B cell (primary cell): ENCODE measurements at regions not wholly inside any gene's neighbourhood (a gene's known extent, or its start where the extent isn't known, plus 50 kb on each side); places are given as distances from the start of the nearest gene placed in this dataset.

Source experiments
- ATAC-seq: fragments of 200-7000 bp; cut with Tn5 transposase; one replicate; pipeline ENCODE4 v1.10.0; 2021; ENCODE audit warnings: low read depth, mild to moderate bottlenecking, moderate number of reproducible peaks, moderate library complexity
- CTCF ChIA-PET: fragments of 350-600 bp; sonication (Branson Sonifier 250); formaldehyde crosslinking; loops from one replicate; lab custom pipeline; 2021; ENCODE audit warnings: antibody characterized with exemption, inconsistent platforms; lab: Charles Lee
- POLR2A ChIA-PET: fragments of 350-600 bp; sonication (Branson Sonifier 250); formaldehyde crosslinking; loops from one replicate; lab custom pipeline; 2021; ENCODE audit warnings: antibody characterized with exemption; lab: Charles Lee
- DNase-seq: peaks from one replicate; pipeline ENCODE4 v3.0.0; 2013
- H2AFZ ChIP-seq: 2 replicates; pipeline ENCODE4 v1.6.1; 2012; ENCODE audit warnings: mild to moderate bottlenecking, low read depth, low read length; ENCODE audit not compliant: insufficient read depth, poor library complexity, severe bottlenecking
- H3K27ac ChIP-seq, 2 donors: 1 replicate in 1 of 2; 2 replicates in 1 of 2; pipeline ENCODE4 v1.5.1; 2012 to 2013; ENCODE audit warnings: low read length in 2 of 2, mild to moderate bottlenecking in 2 of 2, moderate library complexity in 1 of 2
- H3K27me3 ChIP-seq, 4 experiments: fragments of 200-600 bp in 1 of 4; sonication (generic) in 1 of 4; replicated peaks in 1 of 4; 1 replicate in 2 of 4; 2 replicates in 2 of 4; pipeline versions ENCODE4 v1.6.1 to v1.7.0; 2013 to 2016; ENCODE audit warnings: low read length in 3 of 4, mild to moderate bottlenecking in 2 of 4, mixed read lengths in 1 of 4, moderate library complexity in 1 of 4; ENCODE audit not compliant: insufficient read depth in 4 of 4, control insufficient read depth in 3 of 4; ENCODE audit errors: control extremely low read depth in 1 of 4
- H3K36me3 ChIP-seq, 2 experiments: replicated peaks in 1 of 2; 1 replicate in 1 of 2; 2 replicates in 1 of 2; pipeline versions ENCODE4 v1.6.1 to v1.7.1; 2013; ENCODE audit warnings: low read length in 1 of 2; ENCODE audit not compliant: insufficient read depth in 2 of 2, control insufficient read depth in 1 of 2; ENCODE audit errors: control extremely low read depth in 1 of 2, extremely low read depth in 1 of 2
- H3K4me1 ChIP-seq, 2 donors: fragments of 200-600 bp in 1 of 2; sonication (generic) in 1 of 2; 1 replicate in 1 of 2; 2 replicates in 1 of 2; pipeline versions ENCODE4 v1.5.1 to v1.6.1; 2013 to 2017; ENCODE audit warnings: low read length in 2 of 2; ENCODE audit not compliant: control insufficient read depth in 2 of 2, insufficient read depth in 2 of 2
- H3K4me2 ChIP-seq: replicated peaks from 2 replicates; pipeline ENCODE3; 2012; ENCODE audit warnings: mild to moderate bottlenecking, low read depth, low read length; ENCODE audit not compliant: poor library complexity, severe bottlenecking
- H3K4me3 ChIP-seq, 5 experiments: fragments of 200-600 bp in 1 of 5; sonication (generic) in 1 of 5; 1 replicate in 3 of 5; 2 replicates in 2 of 5; pipeline versions ENCODE4 v1.5.1 to v1.7.0; 2011 to 2016; ENCODE audit warnings: low read length in 4 of 5, mild to moderate bottlenecking in 4 of 5, low read depth in 2 of 5, control low read depth in 1 of 5, moderate library complexity in 1 of 5; ENCODE audit not compliant: insufficient read depth in 1 of 5; ENCODE audit errors: control extremely low read depth in 1 of 5, extremely low read depth in 1 of 5
- H3K79me2 ChIP-seq: fragments of 200-600 bp; sonication (generic); one replicate; pipeline ENCODE4 v1.6.0; 2016; ENCODE audit warnings: low read length; ENCODE audit not compliant: control insufficient read depth, insufficient read depth
- H3K9ac ChIP-seq: fragments of 200-600 bp; sonication (generic); 2 replicates; pipeline ENCODE4 v1.6.1; 2017; ENCODE audit warnings: mild to moderate bottlenecking, low read length, moderate library complexity
- H3K9me3 ChIP-seq, 3 donors: one replicate each; pipeline versions ENCODE4 v1.6.1 to v1.7.1; 2013; ENCODE audit warnings: low read length in 2 of 3; ENCODE audit not compliant: control insufficient read depth in 2 of 3, insufficient read depth in 1 of 3; ENCODE audit errors: control extremely low read depth in 1 of 3
- H4K20me1 ChIP-seq: 2 replicates; pipeline ENCODE4 v1.6.0; 2012; ENCODE audit warnings: mild to moderate bottlenecking, low read length; ENCODE audit not compliant: insufficient read depth, control insufficient read depth, poor library complexity, severe bottlenecking
- H3K27ac Mint-ChIP-seq: one replicate; pipeline ENCODE4 v1.8.0; 2021; ENCODE audit warnings: mixed read lengths
- H3K27me3 Mint-ChIP-seq: one replicate; pipeline ENCODE4 v1.8.0; 2021; ENCODE audit warnings: mixed read lengths
- H3K4me1 Mint-ChIP-seq: one replicate; pipeline ENCODE4 v1.8.0; 2021; ENCODE audit warnings: mixed read lengths
- H3K4me3 Mint-ChIP-seq: one replicate; pipeline ENCODE4 v1.8.0; 2021; ENCODE audit warnings: mixed read lengths
- H3K9me3 Mint-ChIP-seq: one replicate; pipeline ENCODE4 v1.8.0; 2022; ENCODE audit warnings: mixed read lengths; ENCODE audit not compliant: insufficient read depth
- EZH2 ChIP-seq: IDR thresholded peaks from 2 replicates; pipeline ENCODE4 v1.6.1; 2012; ENCODE audit warnings: borderline replicate concordance, low read depth, mild to moderate bottlenecking, moderate library complexity, low read length; ENCODE audit not compliant: insufficient read depth, poor library complexity, severe bottlenecking
- WGBS: methylation state at CpG from one replicate; pipeline ENCODE4 v1.1.5; 2013; ENCODE audit warnings: missing lambda C conversion rate; ENCODE audit not compliant: insufficient coverage; 5-methylcytosine and 5-hydroxymethylcytosine counted together
- intact Hi-C: fragments of 100-400 bp; cut with micrococcal nuclease; formaldehyde crosslinking; loops from one replicate; pipeline ENCODE4 v1.10.0; 2022
- TF ChIP-seq, protein P1 (sequence below): fragments of 200-600 bp; IDR thresholded peaks from one replicate; pipeline ENCODE4 v1.8.0; 2022; ENCODE audit warnings: antibody characterized with exemption, mild to moderate bottlenecking

DNA sequence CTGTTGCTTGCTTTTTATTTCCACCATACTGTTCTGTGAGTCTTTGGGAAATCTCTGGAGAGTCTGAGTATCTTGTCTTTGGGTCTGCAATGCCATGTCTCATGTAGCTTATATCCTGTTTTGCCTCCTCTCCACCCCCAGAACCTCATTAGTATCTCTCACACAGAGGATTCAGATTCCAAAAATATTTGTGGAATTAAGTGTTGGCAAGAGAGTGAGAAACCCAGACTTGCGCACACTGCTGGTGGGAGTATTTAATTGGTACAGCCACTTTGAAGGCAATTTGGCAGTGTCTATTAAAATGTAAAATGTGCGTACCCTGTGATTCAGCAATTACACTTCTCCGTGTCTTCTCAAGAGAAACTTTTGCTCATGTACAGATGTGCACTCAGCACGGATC lies 68.6 kb downstream of the ZNF621 start:
- intact Hi-C loops, result no loop called here
- H3K4me1 Mint-ChIP-seq, result no peaks in the 10 kb centered on the region
- Histone ChIP-seq H3K4me1 (no peaks in the 10 kb centered on the region), H3K4me2 (no peak overlapping the region), H3K9me3 (no peaks in the 10 kb centered on the region), H3K36me3 (no peaks in the 10 kb centered on the region), H3K9ac (no peak overlapping the region), H4K20me1 (no peaks in the 10 kb centered on the region), H3K79me2 (no peaks in the 10 kb centered on the region), H3K4me3 (no peak overlapping the region), H3K27ac (no peak overlapping the region), H3K27me3 (peaks cover 0 to 6% (median under 1%) of the 10 kb centered on the region in 4 experiments), H2AFZ (no peak overlapping the region)
- DNase-seq, result no peak
- H3K4me3 Mint-ChIP-seq, result no peak overlapping the region
- peaks cover 35% of the 10 kb centered on the region for H3K27me3 Mint-ChIP-seq
- no peak overlapping the region for H3K27ac Mint-ChIP-seq
- H3K9me3 Mint-ChIP-seq, result no peaks in the 10 kb centered on the region
- TF ChIP-seq EZH2, result no peak
- TF ChIP-seq, protein P1, sequence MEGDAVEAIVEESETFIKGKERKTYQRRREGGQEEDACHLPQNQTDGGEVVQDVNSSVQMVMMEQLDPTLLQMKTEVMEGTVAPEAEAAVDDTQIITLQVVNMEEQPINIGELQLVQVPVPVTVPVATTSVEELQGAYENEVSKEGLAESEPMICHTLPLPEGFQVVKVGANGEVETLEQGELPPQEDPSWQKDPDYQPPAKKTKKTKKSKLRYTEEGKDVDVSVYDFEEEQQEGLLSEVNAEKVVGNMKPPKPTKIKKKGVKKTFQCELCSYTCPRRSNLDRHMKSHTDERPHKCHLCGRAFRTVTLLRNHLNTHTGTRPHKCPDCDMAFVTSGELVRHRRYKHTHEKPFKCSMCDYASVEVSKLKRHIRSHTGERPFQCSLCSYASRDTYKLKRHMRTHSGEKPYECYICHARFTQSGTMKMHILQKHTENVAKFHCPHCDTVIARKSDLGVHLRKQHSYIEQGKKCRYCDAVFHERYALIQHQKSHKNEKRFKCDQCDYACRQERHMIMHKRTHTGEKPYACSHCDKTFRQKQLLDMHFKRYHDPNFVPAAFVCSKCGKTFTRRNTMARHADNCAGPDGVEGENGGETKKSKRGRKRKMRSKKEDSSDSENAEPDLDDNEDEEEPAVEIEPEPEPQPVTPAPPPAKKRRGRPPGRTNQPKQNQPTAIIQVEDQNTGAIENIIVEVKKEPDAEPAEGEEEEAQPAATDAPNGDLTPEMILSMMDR, result no peak
- CTCF ChIA-PET, result interaction anchor here (1.2 to 1.4 kb wide), 2 partner anchors 9 to 378 kb away, joined by 3 to 4 read pairs; no protein-coding TSS in a partner anchor
- ATAC-seq, result no peak
- WGBS, result 100% methylated on average over 2 of the region's 4 CpGs
- POLR2A ChIA-PET, result no interaction called here

DNA sequence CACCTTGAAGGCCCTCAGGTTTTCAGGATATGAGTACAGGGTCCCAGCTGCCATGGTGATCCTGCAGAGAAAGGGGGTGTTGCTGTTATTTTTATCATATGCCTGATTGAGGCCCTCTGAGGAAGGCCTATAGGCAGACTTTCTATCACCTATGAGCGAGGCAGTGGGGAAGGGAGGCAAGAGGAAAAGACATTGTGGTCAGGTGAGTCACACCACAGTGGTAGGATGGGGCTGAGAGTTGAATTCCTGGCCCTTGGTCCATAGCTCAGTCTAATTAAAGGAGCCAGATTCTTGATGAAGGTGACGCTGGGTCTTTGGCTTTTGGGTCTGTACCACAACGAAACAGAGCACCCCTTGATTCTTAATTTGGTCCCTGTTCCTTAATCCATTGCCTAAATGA lies 72.7 kb downstream of the ZNF621 start:
- H3K4me3 ChIP-seq, result no peak overlapping the region
- Mint-ChIP-seq H3K27ac (no peak overlapping the region), H3K27me3 (peaks cover 38% of the 10 kb centered on the region), H3K4me3 (no peak overlapping the region), H3K4me1 (no peaks in the 10 kb centered on the region), H3K9me3 (no peaks in the 10 kb centered on the region)
- no peaks in the 10 kb centered on the region for H3K4me1 ChIP-seq
- H3K27ac ChIP-seq, result no peak overlapping the region
- H3K27me3 ChIP-seq, result peaks cover 0 to 4% (median 0%) of the 10 kb centered on the region in 4 experiments
- no peaks in the 10 kb centered on the region for H3K79me2 ChIP-seq
- 88% methylated on average over 3 of the region's 3 CpGs for WGBS
- no peak overlapping the region for H3K9ac ChIP-seq
- H2AFZ ChIP-seq, result no peak overlapping the region
- peaks cover 0 to 2% (median 0%) of the 10 kb centered on the region in 3 donors for H3K9me3 ChIP-seq
- TF ChIP-seq EZH2, result no peak
- TF ChIP-seq, protein P1, result no peak
- ChIA-PET CTCF (interaction anchor here (1.1 to 1.9 kb wide), 2 partner anchors 8 to 17 kb away, joined by 3 to 5 read pairs; no protein-coding TSS in a partner anchor), POLR2A (no interaction called here)
- no peaks in the 10 kb centered on the region for H4K20me1 ChIP-seq
- no peaks in the 10 kb centered on the region for H3K36me3 ChIP-seq
- DNase-seq, result no peak
- no peak for ATAC-seq
- H3K4me2 ChIP-seq, result no peak overlapping the region
- intact Hi-C loops, result no loop called here
